NCI-H82 (cell line): ENCODE measurements at regions not wholly inside any gene's neighbourhood (a gene's known extent, or its start where the extent isn't known, plus 50 kb on each side); places are given as distances from the start of the nearest gene placed in this dataset.
"Not testable (repeated sequence)": the region's sequence is repeated elsewhere in the genome, so short reads cannot be mapped to it uniquely, and the experiment has no call there.

ENCODE experiments used
- DNase-seq: peaks from one replicate; lab custom pipeline; 2025; lab: John Stamatoyannopoulos, UW

- no peak for DNase-seq
Observed at GRCh38 chr13:107669391-107669993, 545.8 kb downstream of the LIG4 start.

GRCh38 chr13:107665926-107666458 lies 549.3 kb downstream of the LIG4 start:
- DNase-seq = no peak

GRCh38 chr13:107650081-107650701 lies 565.1 kb downstream of the LIG4 start:
- peak; percentile 74 for DNase-seq

GRCh38 chr13:107649079-107649478 lies 566.3 kb downstream of the LIG4 start:
- no peak for DNase-seq

- no peak for DNase-seq
Observed at GRCh38 chr13:107644136-107644535, 571.2 kb downstream of the LIG4 start.

GRCh38 chr13:107643615-107644014 lies 571.7 kb downstream of the LIG4 start:
- DNase-seq = no peak

- peak; percentile 20 for DNase-seq
Observed at GRCh38 chr13:107642831-107643230, 572.5 kb downstream of the LIG4 start.

GRCh38 chr13:107641574-107641973 lies 573.8 kb downstream of the LIG4 start:
- no peak for DNase-seq

GRCh38 chr13:107625648-107626047 lies 589.7 kb downstream of the LIG4 start:
- DNase-seq = no peak

- no peak for DNase-seq
Observed at GRCh38 chr13:107617527-107617926, 597.8 kb downstream of the LIG4 start.

- no peak for DNase-seq
Observed at GRCh38 chr13:107612376-107612775, 603.0 kb downstream of the LIG4 start.

GRCh38 chr13:107608736-107609135 lies 606.6 kb downstream of the LIG4 start:
- DNase-seq = no peak

GRCh38 chr13:107600971-107601370 lies 614.4 kb downstream of the LIG4 start:
- DNase-seq = no peak

- not testable (repeated sequence) for DNase-seq
Observed at GRCh38 chr13:107596306-107596705, 619.0 kb downstream of the LIG4 start.

- DNase-seq = no peak
Observed at GRCh38 chr13:107590556-107590955, 624.8 kb downstream of the LIG4 start.

GRCh38 chr13:107587681-107588080 lies 627.7 kb downstream of the LIG4 start:
- no peak for DNase-seq

GRCh38 chr13:107586216-107586615 lies 629.1 kb downstream of the LIG4 start:
- DNase-seq = no peak

GRCh38 chr13:107585469-107586180 lies 629.7 kb downstream of the LIG4 start:
- peak; percentile 29 for DNase-seq

GRCh38 chr13:107582171-107582570 lies 633.2 kb downstream of the LIG4 start:
- DNase-seq = no peak

GRCh38 chr13:107580741-107581412 lies 634.5 kb downstream of the LIG4 start:
- DNase-seq = no peak

- DNase-seq = no peak
Observed at GRCh38 chr13:107576430-107576829, 638.9 kb downstream of the LIG4 start.

GRCh38 chr13:107574517-107575210 lies 640.7 kb downstream of the LIG4 start:
- no peak for DNase-seq
